VCaP (cell line): ENCODE measurements at regions not wholly inside any gene's neighbourhood (a gene's known extent, or its start where the extent isn't known, plus 50 kb on each side); places are given as distances from the start of the nearest gene placed in this dataset.

Experiments
- H3K27ac ChIP-seq: fragments of 450-650 bp; 2 replicates; pipeline ENCODE4 v1.5.1; 2017
- TF ChIP-seq, protein P1 (sequence below): fragments of 450-650 bp; conservative IDR thresholded peaks from 2 replicates; pipeline ENCODE4 v1.5.1; 2017; ENCODE audit warnings: mild to moderate bottlenecking, moderate library complexity

DNA sequence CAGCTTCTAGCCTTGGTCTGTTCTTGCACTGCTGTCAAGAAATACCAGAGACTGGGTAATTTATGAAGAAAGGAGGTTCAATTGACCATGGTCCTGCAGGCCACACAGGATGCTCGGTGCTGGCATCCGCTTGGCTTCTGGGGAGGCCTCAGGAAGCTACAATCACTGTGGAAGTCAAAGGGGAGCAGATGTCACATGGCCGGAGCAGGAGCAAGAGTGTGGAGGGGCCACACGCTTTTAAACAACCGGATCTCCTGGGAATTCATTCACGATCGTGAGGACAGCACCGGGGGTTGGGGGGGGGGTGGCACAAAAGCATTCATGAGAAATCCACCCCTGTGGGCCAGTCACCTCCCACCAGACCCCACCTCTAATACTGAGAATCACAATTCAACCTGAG is 850.4 kb upstream of the SALL3 start:
- TF ChIP-seq, protein P1, sequence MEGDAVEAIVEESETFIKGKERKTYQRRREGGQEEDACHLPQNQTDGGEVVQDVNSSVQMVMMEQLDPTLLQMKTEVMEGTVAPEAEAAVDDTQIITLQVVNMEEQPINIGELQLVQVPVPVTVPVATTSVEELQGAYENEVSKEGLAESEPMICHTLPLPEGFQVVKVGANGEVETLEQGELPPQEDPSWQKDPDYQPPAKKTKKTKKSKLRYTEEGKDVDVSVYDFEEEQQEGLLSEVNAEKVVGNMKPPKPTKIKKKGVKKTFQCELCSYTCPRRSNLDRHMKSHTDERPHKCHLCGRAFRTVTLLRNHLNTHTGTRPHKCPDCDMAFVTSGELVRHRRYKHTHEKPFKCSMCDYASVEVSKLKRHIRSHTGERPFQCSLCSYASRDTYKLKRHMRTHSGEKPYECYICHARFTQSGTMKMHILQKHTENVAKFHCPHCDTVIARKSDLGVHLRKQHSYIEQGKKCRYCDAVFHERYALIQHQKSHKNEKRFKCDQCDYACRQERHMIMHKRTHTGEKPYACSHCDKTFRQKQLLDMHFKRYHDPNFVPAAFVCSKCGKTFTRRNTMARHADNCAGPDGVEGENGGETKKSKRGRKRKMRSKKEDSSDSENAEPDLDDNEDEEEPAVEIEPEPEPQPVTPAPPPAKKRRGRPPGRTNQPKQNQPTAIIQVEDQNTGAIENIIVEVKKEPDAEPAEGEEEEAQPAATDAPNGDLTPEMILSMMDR, result no peak
- no peak overlapping the region for H3K27ac ChIP-seq

DNA sequence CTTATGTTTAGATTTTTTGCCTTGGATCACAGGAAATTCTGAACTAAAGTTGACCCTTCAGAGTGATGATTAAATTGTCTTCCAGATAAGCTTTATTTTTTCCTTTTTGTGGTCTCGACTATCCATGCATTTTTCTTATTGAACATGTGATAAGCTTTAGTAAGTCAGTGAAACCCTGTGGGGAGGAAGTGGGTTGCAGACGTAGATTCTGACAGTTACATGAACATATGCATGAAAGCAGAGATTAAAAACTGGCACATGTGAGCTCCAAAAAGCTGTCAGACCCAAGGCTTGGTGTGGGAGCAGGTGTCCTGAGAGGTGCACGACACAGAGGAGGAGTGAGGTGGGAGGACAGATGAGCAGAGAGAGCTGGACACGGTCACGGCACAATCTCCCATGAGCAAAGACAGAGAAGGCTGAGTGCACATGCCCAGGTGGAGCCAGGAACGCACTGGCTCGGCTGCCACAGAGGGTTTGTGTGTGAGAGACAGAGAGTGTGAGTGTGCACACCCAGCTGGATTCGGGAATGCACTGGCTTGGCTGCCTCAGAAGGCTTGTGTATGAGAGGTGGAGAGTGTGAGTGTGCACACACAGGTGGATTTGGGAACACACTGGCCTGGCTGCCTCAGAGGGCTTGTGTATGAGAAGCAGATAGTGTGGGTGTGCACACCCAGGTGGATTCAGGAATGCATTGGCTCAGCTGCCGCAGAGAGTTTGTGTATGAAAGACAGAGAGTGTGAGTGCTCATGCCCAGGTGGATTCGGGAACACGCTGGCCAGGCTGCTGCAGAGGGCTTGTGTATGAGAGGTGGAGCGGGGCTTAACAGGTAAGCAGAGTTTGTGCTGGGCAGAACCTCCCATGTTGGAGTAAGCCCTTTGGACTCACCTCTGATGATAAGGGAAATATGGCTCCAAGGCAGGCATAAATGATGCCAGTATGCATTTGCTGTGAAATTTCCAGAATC is 849.1 kb upstream of the SALL3 start:
- TF ChIP-seq, protein P1, result no peak

DNA sequence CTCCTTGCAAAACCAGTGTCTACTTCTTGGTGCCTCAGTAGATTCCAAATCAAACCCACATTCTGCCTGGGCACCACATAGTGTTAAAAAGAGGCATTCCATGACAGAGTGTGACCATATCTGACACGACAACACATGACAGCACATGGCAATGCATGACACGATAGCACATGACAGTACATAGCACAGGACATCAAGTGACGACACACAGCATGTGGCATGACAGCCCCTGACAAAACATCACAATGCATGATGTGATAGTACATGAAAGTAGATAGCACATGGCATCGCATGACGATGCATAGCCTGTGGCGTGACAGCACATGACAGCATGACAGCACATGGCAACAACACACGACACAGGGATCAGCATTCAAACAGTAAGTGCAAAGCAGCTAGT is 845.9 kb upstream of the SALL3 start:
- H3K27ac ChIP-seq, result no peak overlapping the region
- TF ChIP-seq, protein P1, result no peak

More for the DNA sequence above, 849.1 kb upstream of the SALL3 start:
- H3K27ac ChIP-seq, result no peak overlapping the region

DNA sequence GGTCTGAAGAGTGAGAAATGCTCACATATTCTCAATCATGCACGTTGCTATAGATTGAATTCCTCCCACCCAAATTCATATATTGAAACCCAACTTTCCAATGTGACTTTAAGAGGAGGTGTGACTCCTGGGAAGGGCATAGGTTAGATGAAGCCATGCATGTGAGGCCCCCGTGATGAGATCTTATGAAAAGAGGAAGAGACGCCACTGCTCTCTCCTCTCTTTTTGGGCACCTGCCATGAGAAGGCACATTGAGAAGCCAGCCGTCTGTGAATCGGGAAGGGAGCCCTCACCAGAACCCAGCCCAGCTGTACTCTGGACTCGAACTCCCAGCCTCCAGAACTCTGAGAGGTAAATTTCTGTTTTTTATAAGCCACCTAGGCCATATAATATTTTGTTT is 842.6 kb upstream of the SALL3 start:
- TF ChIP-seq, protein P1, result no peak
- H3K27ac ChIP-seq, result no peak overlapping the region

DNA sequence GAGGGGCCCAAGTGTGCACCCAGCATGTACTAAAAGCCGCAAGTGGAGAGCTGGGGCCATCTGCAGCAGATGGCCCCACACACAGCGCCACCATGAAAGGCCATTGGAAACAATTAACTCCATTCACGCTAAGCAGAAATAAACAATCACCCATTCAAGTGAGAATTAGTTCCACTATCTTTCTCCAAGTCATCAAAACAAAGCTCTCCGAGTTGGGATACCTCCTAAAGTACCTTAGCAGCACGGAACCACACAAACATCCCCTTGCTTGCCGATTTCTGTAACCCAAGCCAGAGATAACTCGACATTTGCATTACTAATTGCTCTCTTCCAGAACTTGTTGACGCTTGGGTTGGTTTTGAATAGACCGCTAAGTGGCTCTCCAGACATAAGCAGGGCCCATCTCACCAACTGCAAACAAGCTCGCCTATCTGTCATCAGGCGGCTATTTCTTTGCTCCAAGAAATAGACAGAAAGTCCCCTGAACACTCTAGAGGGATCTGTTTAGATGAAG is 840.6 kb upstream of the SALL3 start:
- TF ChIP-seq, protein P1, result no peak
- no peak overlapping the region for H3K27ac ChIP-seq

DNA sequence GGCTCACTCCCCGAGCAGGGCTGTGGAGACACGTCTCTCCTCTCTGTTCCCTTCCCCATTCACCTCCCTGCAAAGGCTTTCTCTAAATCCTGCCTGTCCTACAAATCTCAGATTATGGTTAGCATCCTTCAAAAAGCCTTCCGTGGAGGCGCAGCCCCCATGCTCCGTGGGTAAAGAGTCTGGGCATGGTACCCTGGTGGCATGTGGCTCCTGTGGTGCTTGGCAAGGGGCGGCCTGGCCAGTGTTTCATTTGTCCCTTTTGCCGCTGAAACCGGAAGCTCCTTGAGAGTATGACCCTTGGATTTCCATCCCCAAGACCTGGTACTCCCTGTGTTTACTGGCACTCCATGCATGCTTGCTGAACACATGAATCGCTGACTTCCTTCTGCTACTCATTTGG is 839.3 kb upstream of the SALL3 start:
- TF ChIP-seq, protein P1, result no peak
- no peak overlapping the region for H3K27ac ChIP-seq

DNA sequence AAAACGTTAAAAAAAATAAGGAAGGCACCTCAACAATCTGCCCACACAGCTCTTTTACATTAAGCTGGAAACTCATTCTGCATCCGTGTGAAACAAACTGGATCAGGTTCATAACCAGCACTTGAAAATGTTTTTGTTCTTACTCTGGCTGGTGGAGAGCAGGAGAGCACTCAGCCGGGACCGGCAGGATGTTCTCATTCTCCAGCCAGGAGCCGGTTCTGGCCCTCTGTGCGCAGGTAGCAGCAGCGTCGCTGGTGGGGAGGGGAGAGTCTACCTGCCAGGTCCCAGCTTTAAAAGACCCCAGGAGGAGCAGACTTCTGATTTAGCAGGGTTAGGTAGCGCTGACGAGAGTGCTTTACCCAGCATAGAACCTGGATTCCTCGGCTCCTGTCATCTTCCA is 834.9 kb upstream of the SALL3 start:
- TF ChIP-seq, protein P1, result no peak
- no peak overlapping the region for H3K27ac ChIP-seq
